Left lung (tissue), 4 donors: ENCODE measurements at regions not wholly inside any gene's neighbourhood (a gene's known extent, or its start where the extent isn't known, plus 50 kb on each side); places are given as distances from the start of the nearest gene placed in this dataset.

ENCODE experiments used
- ATAC-seq: fragments of 200-7000 bp; cut with Tn5 transposase; one replicate; pipeline ENCODE4 v1.9.1; 2020; ENCODE audit warnings: moderate library complexity
- DNase-seq, 4 donors: peaks; one replicate each; pipeline ENCODE4 v3.0.0-alpha.2; 2013 to 2020
- H3K27ac ChIP-seq, 2 donors: fragments of 200-600 bp; sonication (generic) in 1 of 2; one replicate each; pipeline versions ENCODE4 v1.5.0 to v1.8.0; 2020 to 2021
- H3K27me3 ChIP-seq, 2 donors: fragments of 200-600 bp; sonication (generic) in 1 of 2; one replicate each; pipeline versions ENCODE4 v1.5.0 to v1.8.0; 2020 to 2021
- H3K36me3 ChIP-seq, 2 donors: fragments of 200-600 bp; sonication (generic) in 1 of 2; one replicate each; pipeline versions ENCODE4 v1.5.0 to v1.8.0; 2020 to 2021
- H3K4me1 ChIP-seq, 2 donors: fragments of 200-600 bp; one replicate each; pipeline ENCODE4 v1.8.0; 2021
- H3K4me3 ChIP-seq, 2 donors: fragments of 200-600 bp; sonication (generic) in 1 of 2; one replicate each; pipeline versions ENCODE4 v1.5.0 to v1.8.0; 2020 to 2021; ENCODE audit warnings: mild to moderate bottlenecking in 1 of 2
- H3K9me3 ChIP-seq, 2 donors: fragments of 200-600 bp; sonication (generic) in 1 of 2; one replicate each; pipeline versions ENCODE4 v1.5.0 to v1.8.0; 2020 to 2021
- intact Hi-C, 2 donors: fragments of 100-400 bp; cut with DNase I; formaldehyde crosslinking; loops; one replicate each; pipeline versions ENCODE4 v1.11.2 to v1.14.2; 2022
- TF ChIP-seq, protein P1 (sequence below), 2 donors: fragments of 200-600 bp; sonication (generic) in 1 of 2; IDR thresholded peaks; one replicate each; pipeline versions ENCODE4 v1.5.0 to v1.8.0; 2021; ENCODE audit warnings: antibody characterized with exemption in 2 of 2
- donor health status: DM: no; HTN: yes; CAD: no.
- donor health status: DM: no; HTN: no; CAD: no.

DNA sequence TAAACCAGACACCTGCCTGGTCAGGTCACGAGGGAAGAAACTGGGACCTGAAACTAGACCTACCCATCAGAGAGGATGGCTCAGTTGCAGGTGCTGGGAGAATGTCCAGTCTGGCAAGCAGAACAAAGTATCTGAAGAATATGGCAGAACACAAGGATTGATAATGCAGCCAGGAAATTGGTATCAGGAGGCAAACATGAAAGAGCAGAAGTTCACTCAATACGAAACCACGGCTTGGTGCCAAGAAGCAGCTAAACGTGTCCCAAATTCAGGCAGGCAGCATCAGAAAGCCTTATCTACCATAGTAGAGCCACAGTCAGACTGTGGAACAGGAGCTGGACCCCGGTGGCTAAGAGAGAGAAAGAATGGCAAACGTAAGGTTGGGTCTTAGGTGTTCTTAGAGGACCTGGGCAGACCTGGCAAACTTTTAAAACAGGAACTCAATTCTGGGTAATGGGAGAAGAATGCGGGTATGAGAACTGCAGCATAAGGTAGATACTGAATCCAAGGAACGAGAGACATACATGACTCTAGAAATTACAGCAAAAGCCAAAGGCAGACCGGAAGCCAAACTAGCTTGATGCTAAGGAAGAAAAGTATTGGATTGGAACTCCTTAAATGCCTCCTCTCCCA, 169.0 kb upstream of the NECTIN3 start:
- ATAC-seq (no peak), DNase-seq (no peak)
- Histone ChIP-seq H3K36me3 (no peaks in the 10 kb centered on the region), H3K27me3 (no peaks in the 10 kb centered on the region), H3K9me3 (no peaks in the 10 kb centered on the region), H3K4me3 (no peak overlapping the region), H3K4me1 (no peaks in the 10 kb centered on the region), H3K27ac (no peak overlapping the region)
- TF ChIP-seq, protein P1, sequence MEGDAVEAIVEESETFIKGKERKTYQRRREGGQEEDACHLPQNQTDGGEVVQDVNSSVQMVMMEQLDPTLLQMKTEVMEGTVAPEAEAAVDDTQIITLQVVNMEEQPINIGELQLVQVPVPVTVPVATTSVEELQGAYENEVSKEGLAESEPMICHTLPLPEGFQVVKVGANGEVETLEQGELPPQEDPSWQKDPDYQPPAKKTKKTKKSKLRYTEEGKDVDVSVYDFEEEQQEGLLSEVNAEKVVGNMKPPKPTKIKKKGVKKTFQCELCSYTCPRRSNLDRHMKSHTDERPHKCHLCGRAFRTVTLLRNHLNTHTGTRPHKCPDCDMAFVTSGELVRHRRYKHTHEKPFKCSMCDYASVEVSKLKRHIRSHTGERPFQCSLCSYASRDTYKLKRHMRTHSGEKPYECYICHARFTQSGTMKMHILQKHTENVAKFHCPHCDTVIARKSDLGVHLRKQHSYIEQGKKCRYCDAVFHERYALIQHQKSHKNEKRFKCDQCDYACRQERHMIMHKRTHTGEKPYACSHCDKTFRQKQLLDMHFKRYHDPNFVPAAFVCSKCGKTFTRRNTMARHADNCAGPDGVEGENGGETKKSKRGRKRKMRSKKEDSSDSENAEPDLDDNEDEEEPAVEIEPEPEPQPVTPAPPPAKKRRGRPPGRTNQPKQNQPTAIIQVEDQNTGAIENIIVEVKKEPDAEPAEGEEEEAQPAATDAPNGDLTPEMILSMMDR (IDR thresholded peaks at IDR 0.05): no peak
- intact Hi-C loops: no loop called here

GRCh38 chr3:110903771-110904519, 167.7 kb upstream of the NECTIN3 start:
- intact Hi-C loops: no loop called here
- TF ChIP-seq, protein P1 (IDR thresholded peaks at IDR 0.05): no peak
- no peaks in the 10 kb centered on the region for H3K4me1 ChIP-seq
- H3K9me3 ChIP-seq: no peaks in the 10 kb centered on the region
- no peaks in the 10 kb centered on the region for H3K36me3 ChIP-seq
- no peak for DNase-seq
- H3K27ac ChIP-seq: no peak overlapping the region
- ATAC-seq: no peak
- no peaks in the 10 kb centered on the region for H3K27me3 ChIP-seq
- no peak overlapping the region for H3K4me3 ChIP-seq

DNA sequence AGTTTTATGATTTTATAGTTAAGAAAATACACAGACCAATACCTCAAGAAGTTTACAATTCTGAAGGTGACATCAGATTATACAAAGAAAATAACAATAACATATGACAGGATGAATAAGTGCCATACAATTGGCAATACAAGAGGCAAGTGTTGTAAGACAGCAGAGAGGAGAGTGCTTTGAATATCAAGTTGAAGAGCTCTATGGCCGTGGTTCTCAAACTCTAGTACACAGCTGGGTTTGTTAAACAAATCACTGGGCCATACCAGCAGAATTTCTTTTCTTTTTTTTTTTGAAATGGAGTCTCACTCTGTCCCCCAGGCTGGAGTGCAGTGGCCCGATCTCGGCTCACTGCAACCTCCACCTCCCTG, 167.1 kb upstream of the NECTIN3 start:
- ATAC-seq: no peak
- Histone ChIP-seq H3K36me3 (no peaks in the 10 kb centered on the region), H3K4me1 (no peaks in the 10 kb centered on the region), H3K27ac (no peak overlapping the region), H3K9me3 (no peaks in the 10 kb centered on the region), H3K4me3 (no peak overlapping the region), H3K27me3 (no peaks in the 10 kb centered on the region)
- TF ChIP-seq, protein P1 (IDR thresholded peaks at IDR 0.05): no peak
- intact Hi-C loops: no loop called here
- no peak for DNase-seq

DNA sequence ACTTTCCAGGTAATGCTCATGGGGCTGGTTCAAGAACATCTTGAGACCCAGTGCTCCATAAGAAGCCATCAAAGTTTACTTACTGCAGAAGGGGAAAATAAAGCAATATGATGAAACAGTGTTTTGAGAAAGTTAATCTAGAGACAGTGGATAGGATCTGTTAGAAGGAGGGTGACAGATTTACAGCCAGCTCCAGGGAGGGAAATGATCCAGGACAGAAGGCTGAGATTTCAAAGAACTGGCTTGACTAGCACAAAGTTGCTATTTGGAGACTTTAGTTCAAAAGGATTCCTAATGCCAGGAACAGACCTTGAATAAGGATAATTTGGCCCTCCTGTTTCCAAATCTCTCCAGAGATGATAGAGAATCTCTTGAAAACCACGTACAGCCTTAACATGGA, 166.5 kb upstream of the NECTIN3 start:
- no peak for DNase-seq

DNA sequence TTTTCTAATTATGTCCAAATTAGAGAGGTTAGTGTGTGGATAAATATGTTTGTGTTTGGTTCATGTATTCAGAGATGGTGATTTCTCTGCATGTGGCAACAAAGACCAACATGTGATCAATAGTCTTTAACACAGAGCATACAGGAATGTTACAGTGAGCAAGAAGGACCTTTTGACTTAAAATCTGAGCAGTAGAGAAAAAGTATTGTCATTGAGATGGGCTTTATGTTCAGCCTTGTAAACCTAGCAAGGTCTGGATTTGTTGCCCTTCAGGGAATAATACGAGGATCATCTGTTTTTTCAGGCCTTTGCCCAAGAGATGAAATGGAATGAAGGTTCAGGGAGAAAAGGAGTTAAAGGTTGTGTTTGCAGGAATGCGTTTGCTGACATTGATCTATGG, 161.8 kb upstream of the NECTIN3 start:
- Histone ChIP-seq H3K27me3 (no peaks in the 10 kb centered on the region), H3K27ac (no peak overlapping the region), H3K4me3 (no peak overlapping the region), H3K4me1 (no peaks in the 10 kb centered on the region), H3K36me3 (no peaks in the 10 kb centered on the region), H3K9me3 (peaks cover 0 to 2% of the 10 kb centered on the region in 2 donors)
- ATAC-seq: no peak
- TF ChIP-seq, protein P1 (IDR thresholded peaks at IDR 0.05): no peak
- no peak for DNase-seq
- intact Hi-C loops: no loop called here

More for the DNA sequence above, 166.5 kb upstream of the NECTIN3 start:
- ATAC-seq: no peak
- H3K27ac ChIP-seq: no peak overlapping the region
- no peak overlapping the region for H3K4me3 ChIP-seq
- H3K9me3 ChIP-seq: no peaks in the 10 kb centered on the region
- H3K27me3 ChIP-seq: no peaks in the 10 kb centered on the region
- intact Hi-C loops: no loop called here
- no peaks in the 10 kb centered on the region for H3K4me1 ChIP-seq
- TF ChIP-seq, protein P1 (IDR thresholded peaks at IDR 0.05): no peak
- no peaks in the 10 kb centered on the region for H3K36me3 ChIP-seq
